ENCODE measurements at regions not wholly inside any gene's neighbourhood (a gene's known extent, or its start where the extent isn't known, plus 50 kb on each side); places are given as distances from the start of the nearest gene placed in this dataset.

DNA sequence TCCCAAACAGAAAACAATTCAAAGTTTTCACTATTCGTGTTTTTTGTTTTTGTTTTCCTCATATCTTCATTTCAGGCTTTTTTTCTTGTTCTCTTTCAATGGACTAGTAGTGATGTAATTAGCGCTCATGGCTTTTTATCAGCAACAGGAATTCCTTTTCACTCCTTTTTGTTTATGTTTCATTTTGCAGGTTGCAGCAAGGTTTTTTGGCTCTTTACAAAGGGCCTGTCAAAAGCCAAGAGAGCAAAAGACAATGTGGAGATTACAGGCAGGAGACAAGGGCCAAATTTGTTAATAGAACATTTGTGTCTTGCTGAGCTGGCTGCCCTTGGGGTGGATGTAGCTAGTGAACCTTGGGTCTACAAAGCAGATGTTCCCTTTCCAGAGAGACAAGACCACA lies 467.4 kb upstream of the CDH20 start:
- TF ChIP-seq, protein P1, sequence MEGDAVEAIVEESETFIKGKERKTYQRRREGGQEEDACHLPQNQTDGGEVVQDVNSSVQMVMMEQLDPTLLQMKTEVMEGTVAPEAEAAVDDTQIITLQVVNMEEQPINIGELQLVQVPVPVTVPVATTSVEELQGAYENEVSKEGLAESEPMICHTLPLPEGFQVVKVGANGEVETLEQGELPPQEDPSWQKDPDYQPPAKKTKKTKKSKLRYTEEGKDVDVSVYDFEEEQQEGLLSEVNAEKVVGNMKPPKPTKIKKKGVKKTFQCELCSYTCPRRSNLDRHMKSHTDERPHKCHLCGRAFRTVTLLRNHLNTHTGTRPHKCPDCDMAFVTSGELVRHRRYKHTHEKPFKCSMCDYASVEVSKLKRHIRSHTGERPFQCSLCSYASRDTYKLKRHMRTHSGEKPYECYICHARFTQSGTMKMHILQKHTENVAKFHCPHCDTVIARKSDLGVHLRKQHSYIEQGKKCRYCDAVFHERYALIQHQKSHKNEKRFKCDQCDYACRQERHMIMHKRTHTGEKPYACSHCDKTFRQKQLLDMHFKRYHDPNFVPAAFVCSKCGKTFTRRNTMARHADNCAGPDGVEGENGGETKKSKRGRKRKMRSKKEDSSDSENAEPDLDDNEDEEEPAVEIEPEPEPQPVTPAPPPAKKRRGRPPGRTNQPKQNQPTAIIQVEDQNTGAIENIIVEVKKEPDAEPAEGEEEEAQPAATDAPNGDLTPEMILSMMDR (IDR thresholded peaks at IDR 0.05; ENCODE audit: low read depth, low read length) = no peak
- TF ChIP-seq POLR2A (IDR thresholded peaks at IDR 0.05; ENCODE audit: extremely low read depth, insufficient read length) = no peak
- TF ChIP-seq, protein P2, sequence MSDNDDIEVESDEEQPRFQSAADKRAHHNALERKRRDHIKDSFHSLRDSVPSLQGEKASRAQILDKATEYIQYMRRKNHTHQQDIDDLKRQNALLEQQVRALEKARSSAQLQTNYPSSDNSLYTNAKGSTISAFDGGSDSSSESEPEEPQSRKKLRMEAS (IDR thresholded peaks at IDR 0.05; ENCODE audit: low read depth, low read length) = no peak

All from NB4 (cell line).